Hematopoietic multipotent progenitor cell treated with erythropoietin and hydrocortisone succinate and interleukin-3 and kit ligand, for 17 days (in vitro differentiated cells): ENCODE measurements at regions not wholly inside any gene's neighbourhood (a gene's known extent, or its start where the extent isn't known, plus 50 kb on each side); places are given as distances from the start of the nearest gene placed in this dataset.

Source experiments
- DNase-seq: peaks from one replicate; pipeline ENCODE4 v3.0.0-alpha.2; 2015; ENCODE audit warnings: low spot score

- no peak for DNase-seq
Observed at GRCh38 chr9:106615118-106615889, 247.7 kb upstream of the ZNF462 start.

DNA sequence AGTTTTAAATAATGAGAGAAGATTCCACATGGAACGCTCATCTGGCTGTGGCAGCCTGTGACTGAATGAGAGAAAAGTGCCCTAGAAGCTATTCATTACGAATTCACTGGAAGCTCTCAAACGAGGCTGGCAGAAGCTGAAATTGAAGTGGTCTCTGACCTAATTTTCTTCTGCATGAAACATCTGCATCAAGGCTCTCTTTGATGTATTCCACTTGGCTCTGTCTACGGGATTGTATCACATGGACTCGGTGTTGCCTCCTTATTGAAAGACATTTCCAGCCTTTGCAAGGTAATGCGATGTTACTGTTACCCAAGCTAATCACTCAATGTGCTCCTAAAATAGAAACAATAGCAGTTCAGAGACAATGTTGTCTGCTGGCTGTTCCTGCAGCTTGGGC lies 246.9 kb upstream of the ZNF462 start:
- no peak for DNase-seq

DNA sequence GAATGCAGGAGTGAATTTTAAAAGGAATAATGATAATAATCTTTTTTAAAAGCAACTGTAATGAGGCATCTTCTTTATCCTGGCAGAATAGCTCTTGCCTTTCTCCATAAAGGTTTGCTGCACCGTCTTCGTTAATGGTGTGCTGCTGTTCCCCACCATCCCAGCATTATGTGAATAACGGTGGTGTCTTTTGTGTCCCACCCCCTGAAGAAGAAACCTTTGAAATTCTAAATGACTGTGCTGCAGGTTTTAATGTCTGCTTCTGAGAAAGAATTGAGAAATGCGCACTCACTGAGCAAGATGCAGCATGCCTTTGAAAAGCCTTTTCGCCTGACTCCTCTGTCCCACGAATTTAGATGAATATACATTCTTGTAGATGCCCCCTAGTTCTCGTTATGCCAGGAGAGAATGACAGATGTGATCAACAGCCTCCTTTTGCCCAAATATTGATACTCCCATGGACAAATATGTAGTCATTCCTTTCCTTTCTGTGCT lies 246.1 kb upstream of the ZNF462 start:
- no peak for DNase-seq

GRCh38 chr9:106619211-106619610 lies 243.8 kb upstream of the ZNF462 start:
- DNase-seq, result no peak

GRCh38 chr9:106620081-106620480 lies 242.9 kb upstream of the ZNF462 start:
- DNase-seq, result no peak

GRCh38 chr9:106620866-106621265 lies 242.1 kb upstream of the ZNF462 start:
- no peak for DNase-seq

- no peak for DNase-seq
Observed at GRCh38 chr9:106621313-106622163, 241.4 kb upstream of the ZNF462 start.

DNA sequence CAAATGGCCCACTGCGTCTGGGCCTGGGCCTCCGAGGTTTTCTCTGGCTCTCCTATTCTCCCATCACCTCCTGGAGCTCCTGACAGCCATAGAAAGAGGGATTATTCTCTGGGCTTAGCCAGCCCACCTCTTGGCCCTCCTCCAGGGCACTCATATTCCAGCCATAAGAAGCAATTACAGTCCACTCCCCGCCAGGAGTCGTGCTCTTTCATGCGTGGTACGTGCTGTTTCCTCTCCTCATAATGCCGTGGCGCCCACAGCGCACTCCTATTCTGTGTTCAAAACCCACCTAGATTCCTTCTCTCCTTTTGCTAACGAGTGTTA lies 240.8 kb upstream of the ZNF462 start:
- DNase-seq, result no peak

GRCh38 chr9:106623558-106623957 lies 239.4 kb upstream of the ZNF462 start:
- no peak for DNase-seq

GRCh38 chr9:106625259-106625789 lies 237.6 kb upstream of the ZNF462 start:
- no peak for DNase-seq

GRCh38 chr9:106626936-106627335 lies 236.0 kb upstream of the ZNF462 start:
- no peak for DNase-seq

GRCh38 chr9:106632621-106633020 lies 230.3 kb upstream of the ZNF462 start:
- no peak for DNase-seq

GRCh38 chr9:106634183-106634582 lies 228.8 kb upstream of the ZNF462 start:
- no peak for DNase-seq

DNA sequence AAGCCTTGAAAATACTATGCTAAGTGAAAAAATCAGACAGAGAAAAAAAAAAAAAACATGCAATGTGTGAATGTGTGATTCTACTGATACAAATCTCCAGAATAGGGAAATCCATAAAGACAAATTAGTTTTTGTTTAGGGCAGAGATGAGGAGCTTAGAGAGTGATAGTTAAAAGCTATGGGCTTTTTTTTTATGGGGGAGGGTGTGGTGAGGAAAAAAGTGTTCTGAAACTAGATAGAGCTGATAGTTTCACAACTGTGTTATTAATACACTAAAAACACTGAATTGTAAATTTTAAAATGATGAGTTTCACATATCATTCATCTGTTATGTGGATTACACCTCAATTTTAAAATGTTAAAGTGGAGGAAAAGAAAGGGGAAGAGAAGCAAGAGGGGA lies 228.3 kb upstream of the ZNF462 start:
- DNase-seq, result no peak

DNA sequence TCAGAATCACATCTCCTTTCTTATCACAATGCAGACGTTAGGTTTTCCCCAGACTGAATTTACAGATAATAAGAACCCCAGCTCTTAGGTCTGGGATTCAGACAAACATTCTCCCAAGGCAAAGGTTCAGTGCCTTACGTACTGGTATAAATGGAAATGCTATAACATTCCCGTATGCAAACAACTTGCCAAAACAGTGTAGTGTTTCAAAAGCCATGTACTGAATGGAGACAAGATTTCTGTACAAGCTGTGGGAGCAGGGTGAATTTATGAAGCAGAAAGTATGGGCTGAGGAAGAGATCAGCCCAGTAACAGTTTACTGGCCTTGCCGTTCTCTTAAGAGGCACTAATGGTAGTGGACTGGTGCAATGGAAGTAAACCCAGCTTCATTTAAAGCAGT lies 225.5 kb upstream of the ZNF462 start:
- no peak for DNase-seq

DNA sequence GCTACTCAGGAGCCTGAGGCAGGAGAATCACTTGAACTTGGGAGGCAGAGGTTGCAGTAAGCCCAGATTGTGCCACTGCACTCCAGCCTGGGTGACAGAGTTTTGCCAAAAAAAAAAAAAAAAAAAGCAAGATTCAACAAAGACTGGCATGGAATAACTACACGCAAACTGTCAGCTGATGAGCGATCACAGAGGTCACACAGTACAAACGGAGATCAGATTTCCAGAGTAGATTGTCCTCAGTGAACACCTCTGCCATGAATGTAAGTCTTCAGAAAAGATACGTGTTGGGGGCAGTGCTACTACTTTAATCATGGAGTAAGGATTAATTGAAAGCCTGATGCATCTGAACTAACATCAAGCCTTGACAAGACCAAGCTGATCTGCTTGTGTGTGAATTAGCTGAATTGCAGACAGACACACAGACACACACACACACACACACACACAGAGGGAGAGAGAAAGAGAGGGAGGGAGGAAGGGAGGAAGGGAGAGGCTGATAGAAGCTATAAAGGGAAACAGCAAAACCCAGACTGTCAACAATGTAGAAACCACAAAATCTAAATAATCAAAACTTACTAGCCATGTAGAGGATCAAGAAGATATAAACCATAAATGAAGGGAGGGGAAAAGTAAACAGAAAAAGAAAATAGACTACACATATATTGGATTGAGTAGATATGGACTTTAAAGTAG lies 222.9 kb upstream of the ZNF462 start:
- DNase-seq, result no peak

- no peak for DNase-seq
Observed at GRCh38 chr9:106643211-106643930, 219.6 kb upstream of the ZNF462 start.

DNA sequence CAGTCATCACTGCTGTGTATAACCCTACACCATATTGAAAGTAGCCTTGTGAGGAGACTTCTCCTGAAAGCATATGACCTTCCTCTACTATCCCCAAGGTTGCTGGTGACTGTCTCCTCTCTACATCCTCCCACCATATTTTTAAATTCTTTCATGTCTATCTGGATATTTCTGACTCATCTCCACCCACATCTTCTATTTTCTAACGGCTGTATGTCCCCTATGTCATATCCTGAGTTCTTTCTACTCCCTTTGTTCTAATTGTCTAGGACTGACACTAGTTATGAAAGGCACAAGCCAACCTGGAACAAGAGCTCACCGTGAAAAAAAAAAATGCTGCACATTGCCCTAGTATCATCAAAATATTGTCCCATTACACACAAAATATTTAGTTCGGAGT lies 218.3 kb upstream of the ZNF462 start:
- no peak for DNase-seq

DNA sequence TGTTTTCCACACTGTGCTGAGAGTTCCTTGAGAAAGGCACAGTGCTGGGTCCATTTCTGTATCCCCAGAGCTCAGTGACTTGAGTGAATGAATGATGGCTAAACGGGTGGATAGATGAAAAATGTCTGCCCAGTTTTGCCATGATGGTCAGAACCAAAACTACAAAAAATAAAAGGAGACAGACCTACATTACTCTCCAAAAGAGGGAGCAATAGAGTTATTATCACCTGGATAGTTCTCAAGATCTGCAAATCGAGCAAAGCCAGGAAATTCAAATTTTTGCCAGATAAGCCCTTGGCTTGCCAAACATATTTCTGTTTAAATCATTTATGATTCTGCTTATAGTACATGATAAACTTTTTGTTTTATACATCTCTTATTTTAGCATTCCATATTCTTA lies 214.2 kb upstream of the ZNF462 start:
- DNase-seq, result no peak

- no peak for DNase-seq
Observed at GRCh38 chr9:106649664-106650063, 213.3 kb upstream of the ZNF462 start.

DNA sequence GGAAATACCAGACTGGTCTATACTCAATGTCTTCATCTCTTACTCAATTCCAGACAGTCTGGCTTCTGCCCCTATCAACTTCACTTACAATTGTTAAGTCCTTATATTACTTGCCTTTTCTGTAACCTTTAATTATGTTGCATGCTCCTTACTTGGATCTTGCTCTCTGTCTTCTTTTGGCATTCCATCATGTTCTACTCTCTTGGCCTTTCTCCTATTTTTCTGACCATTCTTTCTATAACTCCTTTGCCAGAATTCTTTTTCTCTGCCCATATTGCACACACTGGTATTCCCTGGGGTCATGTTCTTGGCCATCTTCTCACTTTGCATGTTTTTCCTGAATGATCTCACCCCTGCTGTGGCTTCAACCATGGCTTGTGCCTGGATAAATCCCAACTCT lies 209.8 kb upstream of the ZNF462 start:
- DNase-seq, result no peak

DNA sequence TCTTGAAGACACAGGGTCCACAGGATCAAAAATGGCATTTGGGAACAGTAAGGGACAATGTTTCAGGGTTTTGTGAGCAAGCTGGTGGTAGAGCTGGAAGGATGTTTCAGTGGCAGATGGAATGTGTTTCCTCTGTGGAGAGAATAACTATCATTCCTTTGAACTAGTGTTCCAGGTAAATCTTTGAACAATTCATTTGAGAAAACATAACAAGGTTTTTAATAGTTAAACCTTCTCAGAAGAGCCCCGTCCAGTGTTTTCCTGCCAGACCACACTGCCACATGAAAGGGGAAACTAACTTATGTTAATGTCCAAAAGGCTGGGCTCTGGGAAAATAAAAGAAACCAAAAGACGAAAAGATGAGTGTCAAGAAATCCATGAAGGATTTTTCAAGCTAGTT lies 207.0 kb upstream of the ZNF462 start:
- no peak for DNase-seq
